GM19239 (cell line): ENCODE measurements at regions not wholly inside any gene's neighbourhood (a gene's known extent, or its start where the extent isn't known, plus 50 kb on each side); places are given as distances from the start of the nearest gene placed in this dataset.

Experiments used
- DNase-seq: peaks from one replicate; pipeline ENCODE4 v3.0.0; 2011; ENCODE audit warnings: low spot score; ENCODE audit not compliant: insufficient read length
- FAIRE-seq: peaks from 2 replicates; lab custom pipeline; 2011; peaks lifted over from hg19 to GRCh38; lab: Jason Lieb, UNC

DNA sequence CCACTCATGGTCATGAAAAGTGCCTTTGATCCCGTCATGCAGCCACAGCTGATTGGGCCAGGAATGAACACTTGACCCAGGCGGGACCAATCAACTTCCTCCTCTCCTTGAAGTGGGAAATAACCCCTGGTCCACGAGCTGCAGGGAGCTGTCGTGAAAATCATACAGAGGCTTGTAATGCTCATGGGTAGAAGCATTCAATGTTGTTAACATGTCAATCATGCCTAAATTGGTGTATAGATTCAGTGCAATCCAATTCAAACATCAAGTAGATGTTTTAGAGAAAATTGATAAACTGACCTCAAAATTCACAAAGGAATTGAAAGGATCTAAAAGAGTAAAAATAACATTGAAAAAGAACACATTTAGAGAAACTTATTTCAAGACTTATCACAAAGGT lies 1019.0 kb upstream of the TMEM132C start:
- FAIRE-seq: no peak
- no peak for DNase-seq

- no peak for DNase-seq
- no peak for FAIRE-seq
Observed at GRCh38 chr12:127249428-127249827, 1017.5 kb upstream of the TMEM132C start.

- DNase-seq (no peak), FAIRE-seq (no peak)
Observed at GRCh38 chr12:127253797-127254327, 1013.1 kb upstream of the TMEM132C start.

GRCh38 chr12:127254420-127254955 lies 1012.5 kb upstream of the TMEM132C start:
- DNase-seq: no peak
- FAIRE-seq: no peak

GRCh38 chr12:127257366-127257935 lies 1009.5 kb upstream of the TMEM132C start:
- FAIRE-seq: no peak
- DNase-seq: no peak

- no peak for FAIRE-seq
- no peak for DNase-seq
Observed at GRCh38 chr12:127260531-127260930, 1006.4 kb upstream of the TMEM132C start.

DNA sequence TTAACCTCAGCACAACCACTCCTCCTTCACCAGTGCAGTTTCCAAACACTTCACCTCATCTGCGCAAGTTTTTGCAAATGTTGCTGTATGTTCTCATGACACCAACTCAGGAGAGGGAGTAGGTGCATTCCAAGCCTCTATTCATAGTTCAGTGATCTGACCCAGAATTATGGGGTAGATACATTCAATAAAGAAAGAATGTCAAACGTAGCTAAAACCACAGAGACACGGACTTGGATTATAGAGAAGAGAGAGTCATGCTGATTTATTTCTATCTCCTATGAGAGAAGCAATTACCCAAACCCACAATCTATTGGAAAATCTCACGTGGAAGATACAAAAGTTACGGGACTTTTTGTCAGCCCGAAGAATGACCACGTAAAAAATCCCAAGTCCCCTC lies 1006.0 kb upstream of the TMEM132C start:
- FAIRE-seq (no peak), DNase-seq (no peak)

DNA sequence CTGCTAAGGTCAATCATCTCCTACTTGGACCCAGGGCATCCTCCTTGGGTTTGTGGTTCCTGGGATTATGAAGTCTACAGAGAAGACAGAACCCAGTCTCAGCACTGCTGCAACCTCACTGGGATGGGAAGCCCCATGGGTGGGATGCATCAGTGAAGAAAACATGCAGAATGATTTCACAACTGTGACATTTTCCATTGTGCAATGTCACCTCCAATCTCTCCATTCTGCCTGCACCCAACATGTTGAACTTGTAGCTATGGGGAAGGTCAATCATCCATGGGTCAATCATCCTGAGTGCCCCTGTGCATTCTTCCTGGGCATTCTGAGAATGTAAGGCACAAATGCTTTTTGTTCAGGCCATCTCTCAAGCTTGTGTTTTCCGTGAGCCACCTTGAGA lies 1004.4 kb upstream of the TMEM132C start:
- DNase-seq: no peak
- FAIRE-seq: no peak

DNA sequence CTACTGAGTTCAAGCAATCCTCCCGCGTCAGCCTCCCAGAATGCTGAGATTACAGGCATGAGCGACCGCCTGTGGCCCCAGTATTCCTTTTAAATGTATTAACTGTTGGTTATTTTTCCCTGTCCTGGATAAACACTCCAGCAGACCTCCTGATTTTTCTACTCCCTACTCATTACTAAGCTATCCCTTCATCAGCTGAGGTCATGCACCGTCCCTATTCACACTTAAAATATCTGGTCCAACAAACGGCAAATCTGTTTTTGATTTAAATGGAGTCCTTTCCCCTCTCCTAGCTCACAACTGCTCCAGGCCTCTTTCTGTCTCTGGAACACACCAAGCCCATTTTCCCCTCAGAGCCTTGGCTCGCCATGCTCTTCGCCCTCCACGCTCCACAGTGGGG lies 1003.3 kb upstream of the TMEM132C start:
- DNase-seq (no peak), FAIRE-seq (no peak)

GRCh38 chr12:127267128-127267527 lies 999.8 kb upstream of the TMEM132C start:
- no peak for FAIRE-seq

DNA sequence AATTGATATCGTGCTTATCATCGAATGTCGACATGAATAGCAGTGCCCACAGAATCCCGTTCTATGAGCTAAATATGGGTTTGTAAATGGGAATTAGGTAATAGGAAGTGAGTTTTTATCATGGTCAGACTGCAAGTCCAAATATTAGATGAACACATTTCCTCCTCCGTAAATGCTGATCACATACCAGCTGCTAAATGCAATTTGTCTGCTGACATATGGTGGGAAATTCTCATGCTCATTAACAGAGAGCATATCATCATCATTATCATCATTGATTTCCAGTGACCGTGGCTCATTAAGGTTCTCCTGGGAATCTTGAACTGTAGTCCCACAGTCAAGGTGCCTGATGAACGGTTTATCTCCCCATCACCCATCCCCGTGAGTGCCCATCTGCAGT lies 998.8 kb upstream of the TMEM132C start:
- DNase-seq (no peak), FAIRE-seq (no peak)

More at GRCh38 chr12:127267128-127267527, 999.8 kb upstream of the TMEM132C start:
- DNase-seq: no peak

DNA sequence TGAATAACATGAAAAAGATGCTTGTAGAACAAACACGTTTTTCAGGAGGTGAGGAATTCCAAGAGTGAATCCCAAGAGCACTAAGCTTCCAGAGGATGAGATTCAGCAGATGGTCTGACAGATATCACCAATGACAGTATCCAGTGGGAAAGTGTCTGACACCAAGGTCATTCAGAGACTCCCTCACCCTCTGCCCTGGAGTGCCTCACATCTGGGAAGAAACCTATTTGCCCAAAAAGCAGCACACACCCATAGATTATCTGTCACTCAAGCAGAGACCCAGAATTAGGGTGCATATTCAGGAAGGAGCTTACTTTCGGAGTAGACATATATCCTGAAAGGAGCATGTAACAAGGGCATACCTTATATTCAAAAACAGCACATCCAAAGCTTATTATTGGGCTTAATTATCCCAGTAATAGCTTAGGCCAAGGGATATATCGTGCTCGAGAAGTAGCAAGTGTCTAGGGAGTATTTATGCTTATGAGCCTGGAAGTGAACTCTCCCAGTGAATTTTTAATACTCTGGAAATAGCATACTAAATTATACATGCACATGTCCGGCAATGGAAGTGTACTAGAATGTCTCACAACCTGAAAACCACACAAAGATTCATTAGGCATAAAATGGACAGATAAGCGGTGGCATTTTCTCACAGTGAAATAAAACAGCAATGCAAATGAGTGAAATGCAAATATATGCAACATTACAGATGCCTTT lies 998.1 kb upstream of the TMEM132C start:
- FAIRE-seq (no peak), DNase-seq (no peak)

- FAIRE-seq (no peak), DNase-seq (no peak)
Observed at GRCh38 chr12:127270193-127270592, 996.8 kb upstream of the TMEM132C start.

- FAIRE-seq: no peak
- DNase-seq: no peak
Observed at GRCh38 chr12:127271776-127272175, 995.2 kb upstream of the TMEM132C start.

DNA sequence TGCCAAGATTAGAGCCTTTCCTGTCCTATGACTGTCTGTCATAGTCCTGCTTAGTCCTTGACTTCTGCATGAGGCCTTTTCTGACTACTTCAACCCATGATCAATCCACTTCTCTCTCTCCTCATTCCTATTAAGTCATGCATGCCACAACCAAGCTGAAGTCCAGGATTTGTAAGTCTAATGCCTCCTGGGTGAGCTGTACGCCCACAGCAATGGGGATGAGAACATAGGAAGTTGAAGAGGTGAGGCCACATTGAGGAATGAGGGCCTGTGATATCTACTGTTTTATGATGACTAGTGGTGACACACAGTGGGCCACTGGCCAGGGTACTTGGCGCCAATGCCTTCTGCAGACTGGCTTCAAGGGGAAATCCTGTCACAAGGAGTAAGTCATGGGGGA lies 994.1 kb upstream of the TMEM132C start:
- no peak for DNase-seq
- FAIRE-seq: no peak

- no peak for FAIRE-seq
Observed at GRCh38 chr12:127273626-127274025, 993.3 kb upstream of the TMEM132C start.

GRCh38 chr12:127275416-127275815 lies 991.6 kb upstream of the TMEM132C start:
- DNase-seq: no peak
- FAIRE-seq: no peak

More at GRCh38 chr12:127273626-127274025, 993.3 kb upstream of the TMEM132C start:
- no peak for DNase-seq

- FAIRE-seq (no peak), DNase-seq (no peak)
Observed at GRCh38 chr12:127277882-127278281, 989.1 kb upstream of the TMEM132C start.

- DNase-seq: no peak
- no peak for FAIRE-seq
Observed at GRCh38 chr12:127278351-127278750, 988.6 kb upstream of the TMEM132C start.

GRCh38 chr12:127280393-127281275 lies 986.3 kb upstream of the TMEM132C start:
- FAIRE-seq (no peak), DNase-seq (peak; percentile 42)
